GM18507 (cell line): ENCODE measurements at regions not wholly inside any gene's neighbourhood (a gene's known extent, or its start where the extent isn't known, plus 50 kb on each side); places are given as distances from the start of the nearest gene placed in this dataset.

Experiments used
- DNase-seq: peaks from one replicate; pipeline ENCODE4 v3.0.0; 2011; ENCODE audit warnings: low read depth; ENCODE audit not compliant: insufficient read length; ENCODE audit errors: extremely low spot score
- FAIRE-seq: peaks from 2 replicates; lab custom pipeline; 2011; peaks lifted over from hg19 to GRCh38; lab: Jason Lieb, UNC

DNA sequence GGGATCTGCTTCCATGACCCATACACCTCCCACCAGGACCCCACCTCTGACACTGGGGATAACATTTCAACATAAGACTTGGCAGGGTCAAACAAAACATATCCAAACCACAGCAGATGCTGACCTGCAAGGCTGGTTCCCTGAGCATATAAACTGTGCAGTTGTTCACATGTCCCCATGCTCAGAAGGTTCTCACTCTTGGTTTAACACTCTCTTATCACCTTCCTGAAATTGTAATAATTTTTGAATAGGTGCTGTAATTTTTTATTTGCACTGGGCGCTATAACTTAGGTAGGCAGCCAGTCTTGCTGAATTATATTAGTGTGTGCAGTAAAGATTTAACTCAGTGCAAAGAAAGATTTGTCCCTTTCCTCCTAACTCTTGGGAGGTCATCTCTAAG, 824.8 kb upstream of the SOX9 start:
- no peak for FAIRE-seq
- no peak for DNase-seq

DNA sequence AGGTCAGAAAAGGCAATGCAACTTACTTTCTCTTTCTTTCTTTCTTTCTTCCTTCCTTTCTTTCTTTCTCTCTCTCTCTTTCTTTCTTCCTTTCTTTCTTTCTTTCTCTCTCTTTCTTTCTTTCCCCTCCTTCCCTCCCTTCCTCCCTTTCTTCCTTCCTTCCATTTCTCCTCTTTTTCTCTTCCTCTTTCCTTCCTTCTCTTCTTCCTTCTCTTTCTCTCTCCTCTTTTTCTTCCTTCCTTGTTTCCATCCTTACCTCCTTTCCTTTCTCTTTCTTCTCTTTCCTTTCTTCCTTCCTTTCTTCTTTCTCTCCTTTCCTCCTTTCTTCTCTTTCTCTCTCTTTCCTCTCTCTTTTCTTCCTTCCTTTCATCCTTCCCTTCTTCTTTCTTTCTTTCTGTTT, 819.8 kb upstream of the SOX9 start:
- no peak for DNase-seq
- FAIRE-seq: no peak

DNA sequence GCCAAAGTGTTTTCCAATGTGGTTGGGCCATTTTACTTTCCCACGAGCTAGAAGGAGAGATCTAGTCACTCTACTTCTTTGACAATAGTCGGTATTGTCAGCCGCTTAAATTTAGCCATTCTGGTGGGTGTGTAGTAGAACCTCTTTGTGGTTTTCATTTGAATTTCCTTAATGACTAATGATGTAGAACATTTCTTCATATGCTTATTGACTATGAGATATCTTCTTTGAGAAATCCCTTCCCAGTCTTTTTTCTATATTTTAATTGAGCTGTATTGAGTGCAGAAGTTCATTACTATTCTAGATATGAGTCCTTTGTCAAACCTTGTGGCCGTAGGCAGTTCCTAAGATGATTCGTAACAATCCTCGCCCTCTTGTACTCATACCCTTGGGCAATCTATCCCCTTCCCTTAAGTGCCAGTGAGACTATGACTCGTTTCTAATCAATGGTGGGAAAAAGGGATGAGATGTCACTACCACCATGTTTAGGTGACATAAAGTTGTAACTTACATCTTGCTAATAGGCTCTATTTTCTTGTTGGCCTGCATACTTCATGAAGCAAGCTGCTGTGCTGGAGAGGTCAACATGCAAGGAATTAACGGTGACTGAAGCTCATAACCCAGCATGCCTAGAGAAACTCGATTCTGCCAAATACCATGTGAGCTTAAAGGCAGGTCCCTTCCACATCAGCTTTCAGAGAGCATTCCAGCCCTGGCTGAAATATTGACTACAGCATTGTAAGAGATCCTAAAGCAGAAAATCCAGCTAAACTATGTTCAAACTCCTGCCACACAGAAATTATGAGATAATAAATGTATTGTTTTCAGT, 817.9 kb upstream of the SOX9 start:
- FAIRE-seq (no peak), DNase-seq (no peak)

DNA sequence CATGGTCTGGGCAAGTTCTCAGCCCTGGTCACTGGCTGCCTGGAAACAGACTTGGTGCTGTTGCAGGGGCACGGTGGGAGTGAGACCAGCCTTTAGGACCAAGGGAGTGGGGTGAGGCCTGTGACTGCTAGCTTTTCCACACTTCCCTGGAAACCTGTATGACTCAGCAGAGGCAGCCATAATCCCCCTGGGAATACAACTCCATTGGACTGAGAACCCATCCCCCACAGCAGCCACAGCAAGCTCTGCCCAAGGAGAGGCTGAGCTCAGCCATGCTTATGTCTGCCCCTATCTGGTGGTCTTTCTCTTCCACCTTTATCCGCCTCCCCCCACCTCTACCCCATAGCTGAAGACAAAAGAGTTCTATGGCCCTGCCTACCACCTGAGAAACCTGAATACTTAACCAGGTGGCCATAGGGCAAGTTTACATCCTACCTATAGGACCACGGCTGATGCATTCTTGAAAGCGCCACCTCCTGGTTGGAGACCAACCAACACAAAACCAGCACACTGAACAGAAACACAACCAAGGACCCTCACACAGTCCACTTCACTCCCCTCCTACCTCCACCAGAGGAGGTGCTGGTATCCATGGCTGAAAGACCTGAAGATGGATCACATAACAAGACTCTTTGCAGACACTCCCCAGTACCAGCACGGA, 816.2 kb upstream of the SOX9 start:
- DNase-seq (no peak), FAIRE-seq (no peak)

DNA sequence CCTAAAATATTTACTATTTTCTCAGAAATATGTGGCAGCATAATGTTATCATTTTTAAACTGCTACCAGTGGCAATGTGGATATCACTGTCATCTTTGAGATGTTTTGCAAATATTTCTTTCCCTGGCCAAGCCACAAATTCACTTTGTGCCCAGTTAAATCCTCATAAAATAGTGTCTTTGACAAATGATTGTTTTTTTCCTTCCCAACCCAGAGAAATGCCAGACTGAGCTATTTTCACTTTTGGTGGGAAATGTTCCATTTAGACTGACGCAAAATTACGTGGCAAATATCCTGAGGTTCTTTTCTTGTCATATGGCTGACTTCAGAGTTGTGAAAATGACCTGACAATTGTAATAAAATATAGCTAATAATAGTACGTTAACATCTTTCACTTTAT, 807.0 kb upstream of the SOX9 start:
- no peak for FAIRE-seq
- DNase-seq: no peak

DNA sequence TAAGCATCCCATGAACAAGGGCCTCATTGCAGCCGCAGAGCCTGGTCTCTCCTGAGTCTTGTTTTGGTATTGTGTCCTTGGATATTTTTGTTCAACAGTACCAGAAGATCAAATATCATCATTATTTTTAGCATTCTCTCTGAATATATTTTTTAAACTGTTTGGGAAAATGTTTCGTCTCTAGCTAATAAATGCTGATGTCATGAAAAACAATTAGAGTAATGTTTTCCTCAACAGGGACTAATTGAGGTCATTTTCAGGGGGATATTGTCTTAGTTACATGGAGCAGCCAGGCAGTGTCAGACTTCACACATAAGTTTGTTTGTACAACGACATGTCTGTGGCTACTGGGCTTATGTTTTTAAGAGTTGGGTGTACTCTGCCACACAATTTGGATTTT, 805.3 kb upstream of the SOX9 start:
- FAIRE-seq (no peak), DNase-seq (no peak)

DNA sequence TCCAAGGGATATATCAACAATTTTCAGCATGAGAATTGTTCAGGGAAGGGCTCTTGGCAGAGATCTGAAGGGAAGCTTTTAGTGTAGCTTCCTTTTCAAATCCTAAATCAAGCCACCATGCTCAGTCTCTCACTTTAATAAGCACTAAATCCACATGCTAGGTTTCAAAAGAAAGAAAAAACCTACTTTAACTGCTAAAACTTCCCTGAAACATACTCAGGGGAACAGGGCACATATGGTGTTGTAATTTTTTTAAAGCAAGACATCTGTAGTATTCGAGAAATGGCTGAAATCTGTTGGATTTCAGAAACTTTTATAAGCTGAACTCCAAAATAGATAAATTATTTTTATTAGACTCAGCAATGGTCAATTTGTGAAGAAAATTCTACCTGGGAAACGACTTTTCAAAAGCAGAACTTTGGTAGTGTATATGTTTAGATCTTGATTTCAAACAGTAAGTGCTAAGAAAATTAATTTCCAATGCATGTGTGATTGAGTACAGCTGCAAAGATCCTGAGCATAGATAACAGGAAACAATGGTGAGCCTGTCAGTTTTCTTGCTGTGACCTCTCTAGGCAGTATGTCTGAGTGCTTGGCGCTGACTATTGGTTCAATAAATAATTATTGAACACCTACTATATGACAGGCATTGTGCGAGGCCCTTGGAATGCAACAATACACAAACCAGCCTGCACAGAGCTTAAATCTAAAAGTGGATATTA, 804.5 kb upstream of the SOX9 start:
- no peak for DNase-seq

DNA sequence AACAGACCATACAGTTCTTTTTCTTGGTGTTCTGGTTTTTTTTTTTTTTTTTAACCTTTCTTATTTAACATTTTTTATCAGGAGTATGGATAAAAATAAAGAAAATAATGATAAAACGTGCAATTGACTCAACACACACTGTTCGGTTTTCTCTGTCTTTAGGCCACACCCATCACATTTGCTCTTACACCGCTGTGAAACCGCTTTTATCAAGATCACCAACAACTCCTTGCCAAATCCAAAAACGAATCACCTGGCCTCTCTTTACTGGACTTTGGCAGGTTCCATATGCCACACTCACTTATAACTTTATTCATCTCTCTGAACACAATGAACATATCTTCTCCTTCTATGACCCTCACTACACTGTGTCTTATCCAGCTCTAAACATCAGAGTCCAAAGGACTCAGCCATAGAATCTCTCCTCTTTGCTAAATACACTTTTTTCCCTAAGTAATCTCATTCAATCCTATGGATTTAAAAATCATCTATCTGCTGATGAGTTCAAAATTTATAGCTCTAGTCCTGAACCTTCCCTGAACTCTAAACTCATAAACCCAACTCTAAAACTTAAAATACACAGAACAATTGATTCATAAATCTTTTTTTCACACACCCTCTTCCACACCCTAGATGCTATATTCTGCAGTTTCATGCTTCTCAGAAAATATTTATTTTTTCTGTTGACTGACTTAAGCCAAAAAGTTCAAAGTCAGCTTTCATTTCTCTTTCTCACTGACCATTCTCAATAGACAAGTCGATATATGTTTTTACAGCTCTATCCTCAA, 800.6 kb upstream of the SOX9 start:
- DNase-seq (no peak), FAIRE-seq (peak; percentile 5)

More for the DNA sequence above, 804.5 kb upstream of the SOX9 start:
- FAIRE-seq: no peak

DNA sequence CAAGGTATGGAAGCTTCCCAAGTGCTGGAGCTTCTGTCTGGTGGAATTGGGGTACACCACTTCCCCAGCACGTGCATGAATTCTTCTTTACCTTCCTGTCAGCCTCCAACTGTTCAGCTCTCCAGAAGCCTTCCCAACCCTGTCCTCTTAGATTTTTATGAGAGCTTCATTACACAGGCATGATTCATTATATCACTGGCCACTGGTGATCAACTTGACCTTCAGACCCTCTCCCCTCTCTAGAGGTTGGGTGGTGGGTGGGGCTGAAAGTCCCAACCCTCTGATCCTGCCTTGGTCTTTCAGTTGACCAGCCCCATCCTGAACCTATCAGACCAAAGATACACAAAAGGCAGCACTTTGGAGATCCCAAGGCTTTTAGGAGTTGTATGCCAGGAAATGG, 795.7 kb upstream of the SOX9 start:
- no peak for DNase-seq
- FAIRE-seq: no peak

DNA sequence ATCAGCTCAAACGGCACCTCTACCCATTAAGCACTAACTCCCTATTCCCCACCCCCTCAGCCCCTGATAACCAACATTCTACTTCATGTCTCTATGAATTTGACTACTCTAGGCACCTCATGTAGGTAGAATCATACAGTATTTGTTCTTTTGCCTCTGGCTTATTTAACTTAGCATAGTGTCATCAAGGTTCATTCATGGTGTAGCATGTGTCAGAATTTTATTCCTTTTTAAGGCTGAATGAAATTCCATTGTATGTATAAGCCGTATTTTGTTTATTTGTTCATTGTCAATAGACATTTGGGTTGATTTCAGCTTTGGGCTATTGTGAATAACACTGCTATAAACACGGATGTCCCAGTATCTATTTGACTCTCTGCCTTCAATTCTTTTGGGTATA, 794.9 kb upstream of the SOX9 start:
- no peak for FAIRE-seq
- DNase-seq: no peak

DNA sequence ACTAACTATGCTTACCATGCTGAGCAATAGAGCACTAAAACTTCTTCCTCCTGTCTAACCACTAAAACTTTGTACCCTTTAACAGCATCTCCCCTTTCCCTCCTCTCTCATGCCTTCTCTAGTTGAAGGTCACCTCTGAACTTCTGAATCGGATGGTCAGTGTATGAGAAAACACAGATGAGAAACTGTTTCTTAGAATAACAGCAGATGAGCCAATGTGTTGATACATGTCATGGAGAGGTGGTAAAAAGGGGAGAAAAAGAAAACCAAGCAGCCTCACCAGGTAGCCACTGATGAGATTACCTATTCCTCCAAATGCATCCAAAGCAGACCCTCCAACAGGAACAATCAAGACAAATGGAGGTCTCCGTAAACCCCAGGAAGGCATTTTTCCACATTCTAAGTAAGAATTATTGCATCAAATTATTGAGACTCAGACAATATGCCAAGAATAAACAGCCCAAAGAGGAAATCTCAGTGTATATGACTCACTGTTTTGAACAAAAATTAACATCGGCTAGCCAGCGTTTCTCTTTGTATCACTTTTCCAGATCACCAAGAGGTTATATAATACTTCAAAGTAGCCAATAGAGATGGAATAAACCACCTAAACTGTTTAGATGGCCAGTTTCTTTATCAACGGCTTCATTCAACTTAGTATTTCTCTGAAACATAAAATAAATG, 793.3 kb upstream of the SOX9 start:
- DNase-seq (no peak), FAIRE-seq (no peak)

DNA sequence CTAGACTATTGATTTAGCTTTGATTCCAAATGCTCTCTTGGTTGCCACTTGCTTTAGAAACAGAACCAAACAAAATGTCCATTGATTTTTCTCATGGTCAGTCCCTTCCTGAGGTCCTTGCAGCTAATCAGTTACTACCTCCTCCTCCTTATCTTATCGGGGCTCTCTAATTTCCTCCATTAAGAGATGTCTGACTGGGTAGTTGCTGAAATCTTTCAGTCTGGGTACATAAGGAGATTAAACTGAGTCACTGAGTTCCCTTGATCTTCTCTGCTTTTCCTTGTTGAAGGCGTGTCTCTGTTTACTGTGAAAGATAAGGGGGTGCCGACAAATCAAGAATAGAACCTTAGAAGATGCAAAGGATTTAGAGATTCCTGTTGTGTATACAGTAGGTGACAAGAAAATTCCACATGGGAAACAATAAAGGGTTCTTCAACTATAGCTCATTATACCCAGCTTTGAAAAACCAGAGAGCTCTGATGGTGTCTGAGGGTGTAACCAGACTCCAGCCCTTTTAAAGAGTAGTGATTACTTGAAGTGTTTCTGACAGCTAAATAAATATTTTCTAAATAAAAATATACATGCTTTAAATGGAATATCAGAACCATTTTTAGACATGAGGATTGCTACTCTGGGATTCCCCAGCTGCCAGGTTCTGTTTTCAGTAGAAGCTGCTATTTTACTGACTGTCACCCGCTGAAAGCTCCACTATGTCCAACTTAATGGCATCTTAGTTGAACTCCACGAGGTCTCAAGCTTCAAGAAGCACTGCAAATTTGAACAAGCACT, 791.3 kb upstream of the SOX9 start:
- FAIRE-seq (no peak), DNase-seq (no peak)

DNA sequence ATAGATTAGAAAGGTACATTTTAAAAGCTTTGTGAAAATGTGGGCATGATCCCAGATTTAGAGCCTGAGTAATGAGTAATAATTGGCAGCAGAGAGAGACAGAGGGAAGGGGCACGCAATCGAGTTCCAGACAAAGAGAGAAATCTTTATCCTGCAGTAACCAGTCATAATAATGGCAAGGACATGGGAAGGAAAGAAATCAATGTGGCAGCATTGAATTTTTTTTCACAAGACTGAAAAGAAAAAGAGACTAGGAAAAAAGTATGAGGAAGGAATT, 790.8 kb upstream of the SOX9 start:
- FAIRE-seq (no peak), DNase-seq (no peak)

DNA sequence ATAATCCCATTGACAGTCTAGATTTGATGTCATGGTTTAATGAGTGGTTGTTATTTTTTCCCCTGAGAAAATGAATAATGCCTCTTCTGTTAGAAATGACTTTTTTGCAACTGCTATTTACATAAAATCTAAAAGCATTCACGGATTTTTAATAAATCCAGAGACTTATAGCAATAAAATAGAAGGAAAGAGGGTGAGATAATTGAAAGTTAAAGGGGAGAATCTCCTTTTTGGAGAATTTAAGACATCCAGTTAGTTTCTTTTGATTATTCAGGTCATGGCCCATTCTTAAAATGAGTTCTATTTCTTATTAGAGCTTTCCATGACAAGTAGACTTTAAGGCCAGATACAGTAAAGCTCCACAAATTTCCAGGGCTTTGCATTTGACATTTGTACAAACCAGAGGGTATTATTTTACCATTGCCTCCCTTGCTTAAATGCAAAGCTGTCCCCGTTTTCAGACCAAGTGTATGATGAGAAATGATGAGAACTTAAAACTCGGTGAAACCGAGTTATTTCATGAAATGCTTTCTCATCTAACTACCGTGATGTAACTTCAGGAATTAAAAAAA, 789.0 kb upstream of the SOX9 start:
- no peak for FAIRE-seq
- no peak for DNase-seq

DNA sequence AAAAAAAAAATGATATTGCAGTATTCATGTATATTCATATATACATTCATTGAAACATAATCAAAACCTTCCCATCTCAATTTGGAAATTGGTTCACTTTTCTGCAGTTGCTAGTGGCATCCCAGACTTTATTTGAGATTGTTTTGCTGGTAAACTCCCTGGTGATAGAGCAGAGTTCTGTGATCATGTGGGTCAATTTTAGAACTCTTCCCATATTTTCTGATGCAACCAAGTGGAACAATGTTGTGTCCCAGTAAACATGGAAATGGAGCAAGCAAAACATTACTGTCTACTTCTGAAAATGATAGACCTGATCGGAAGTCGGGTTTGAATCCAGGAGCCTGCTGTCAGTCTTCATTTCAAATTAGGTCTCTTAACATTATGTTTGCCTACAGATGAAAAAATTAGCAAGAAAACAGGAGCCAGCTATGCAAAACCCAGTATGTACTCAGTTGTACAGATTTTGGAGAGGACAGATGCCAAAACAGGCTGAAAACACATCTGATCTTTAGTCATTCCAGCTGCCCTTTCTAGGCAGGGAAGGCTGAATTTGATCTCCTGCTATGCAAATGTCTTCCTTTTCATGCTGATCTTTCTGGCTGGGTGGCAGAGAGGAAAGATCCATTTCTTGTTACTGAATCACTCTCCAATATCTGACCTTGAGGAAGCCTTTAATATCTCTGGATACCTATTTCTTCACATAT, 786.6 kb upstream of the SOX9 start:
- FAIRE-seq: no peak
- DNase-seq: no peak

DNA sequence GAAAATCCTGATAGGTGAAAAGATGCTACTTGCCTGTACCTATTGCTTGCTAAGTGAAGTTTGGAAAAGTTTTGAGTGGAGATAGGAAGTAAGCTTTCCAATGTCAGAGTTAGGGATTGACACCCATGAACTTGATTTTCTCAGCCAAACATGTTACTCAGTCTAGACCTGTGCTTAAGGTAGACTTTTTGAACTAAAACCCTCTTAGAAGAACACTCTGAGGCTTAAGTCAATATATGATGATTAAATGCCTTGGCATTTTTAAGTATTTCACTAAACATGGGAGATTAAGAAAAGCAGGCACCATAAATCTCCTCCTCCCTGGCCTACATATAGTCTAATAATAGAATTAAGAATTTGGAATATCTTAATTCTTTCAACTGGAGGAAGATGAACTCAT, 785.6 kb upstream of the SOX9 start:
- no peak for FAIRE-seq
- DNase-seq: no peak

DNA sequence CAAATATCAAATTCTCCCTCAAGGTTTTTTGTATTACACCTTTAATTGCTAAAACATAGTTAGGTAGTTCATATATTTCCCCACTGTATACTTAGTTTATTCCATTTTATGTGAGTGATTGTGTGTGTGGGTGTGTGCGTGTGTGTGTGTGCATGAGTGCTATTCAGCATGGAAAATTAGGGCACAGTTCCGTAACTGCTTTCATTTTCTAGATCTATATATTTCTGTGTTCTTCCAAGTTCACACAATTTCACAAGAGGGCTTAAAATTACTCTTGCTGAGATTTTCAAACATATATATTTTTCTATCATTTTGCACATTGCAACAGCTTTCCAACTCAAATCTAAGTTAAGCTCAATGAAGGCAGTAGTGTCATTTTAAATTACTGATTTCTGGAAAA, 782.9 kb upstream of the SOX9 start:
- DNase-seq: no peak
- FAIRE-seq: no peak

DNA sequence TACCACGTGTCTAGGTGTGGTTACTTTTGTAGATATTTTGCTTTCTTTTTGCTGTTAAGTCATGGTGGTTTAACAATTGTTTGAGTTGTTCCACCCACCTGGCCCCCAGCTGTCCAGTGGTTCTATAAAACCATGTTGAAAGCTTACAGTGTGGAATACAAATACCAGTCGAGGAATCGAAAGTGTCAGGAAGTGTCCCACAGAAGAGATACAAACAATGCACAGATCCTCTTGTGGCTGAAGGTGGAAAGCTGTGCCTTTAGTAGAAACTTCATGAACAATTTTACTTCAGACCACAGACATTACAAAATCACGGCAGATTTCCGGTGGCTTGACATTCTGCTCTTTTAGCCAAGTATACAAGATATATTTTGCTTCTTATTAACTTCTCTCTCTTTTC, 782.4 kb upstream of the SOX9 start:
- DNase-seq (no peak), FAIRE-seq (no peak)
